GM12872 (cell line): ENCODE measurements at regions not wholly inside any gene's neighbourhood (a gene's known extent, or its start where the extent isn't known, plus 50 kb on each side); places are given as distances from the start of the nearest gene placed in this dataset.

Source experiments
- CTCF ChIP-seq: IDR thresholded peaks from 3 replicates; pipeline ENCODE4 v1.5.1; 2011; ENCODE audit warnings: low read depth, mild to moderate bottlenecking, low read length, moderate library complexity; ENCODE audit not compliant: insufficient read depth

GRCh38 chr6:170232186-170233002, 58.5 kb downstream of the DLL1 start:
- TF ChIP-seq CTCF, result no peak

GRCh38 chr6:170231293-170232185, 59.3 kb downstream of the DLL1 start:
- no peak for TF ChIP-seq CTCF

- no peak for TF ChIP-seq CTCF
Observed at GRCh38 chr6:170230520-170231292, 60.2 kb downstream of the DLL1 start.

- TF ChIP-seq CTCF, result no peak
Observed at GRCh38 chr6:170229851-170230519, 60.9 kb downstream of the DLL1 start.

- no peak for TF ChIP-seq CTCF
Observed at GRCh38 chr6:170229396-170229795, 61.5 kb downstream of the DLL1 start.

- TF ChIP-seq CTCF, result no peak
Observed at GRCh38 chr6:170228946-170229310, 62.0 kb downstream of the DLL1 start.
